ENCODE measurements at regions not wholly inside any gene's neighbourhood (a gene's known extent, or its start where the extent isn't known, plus 50 kb on each side); places are given as distances from the start of the nearest gene placed in this dataset.

DNA sequence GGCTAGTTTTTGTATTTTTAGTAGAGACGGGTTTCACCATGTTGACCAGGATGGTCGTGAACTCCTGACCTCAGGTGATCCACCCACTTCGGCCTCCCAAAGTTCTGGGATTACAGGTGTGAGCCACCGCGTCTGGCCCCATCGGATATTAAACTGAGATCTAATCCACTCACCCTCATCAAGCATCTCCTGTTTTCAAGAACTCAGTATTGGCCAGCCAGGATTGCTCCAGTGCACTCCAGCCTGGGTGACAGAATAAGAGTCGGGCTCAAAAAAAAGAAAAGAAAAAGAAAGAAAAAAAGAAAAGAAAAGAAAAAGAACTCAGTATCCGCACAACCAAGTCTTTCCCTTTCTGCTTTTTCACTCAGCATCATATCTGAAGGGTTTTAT is 167.6 kb downstream of the OR13H1 start:
- TF ChIP-seq, protein P1, sequence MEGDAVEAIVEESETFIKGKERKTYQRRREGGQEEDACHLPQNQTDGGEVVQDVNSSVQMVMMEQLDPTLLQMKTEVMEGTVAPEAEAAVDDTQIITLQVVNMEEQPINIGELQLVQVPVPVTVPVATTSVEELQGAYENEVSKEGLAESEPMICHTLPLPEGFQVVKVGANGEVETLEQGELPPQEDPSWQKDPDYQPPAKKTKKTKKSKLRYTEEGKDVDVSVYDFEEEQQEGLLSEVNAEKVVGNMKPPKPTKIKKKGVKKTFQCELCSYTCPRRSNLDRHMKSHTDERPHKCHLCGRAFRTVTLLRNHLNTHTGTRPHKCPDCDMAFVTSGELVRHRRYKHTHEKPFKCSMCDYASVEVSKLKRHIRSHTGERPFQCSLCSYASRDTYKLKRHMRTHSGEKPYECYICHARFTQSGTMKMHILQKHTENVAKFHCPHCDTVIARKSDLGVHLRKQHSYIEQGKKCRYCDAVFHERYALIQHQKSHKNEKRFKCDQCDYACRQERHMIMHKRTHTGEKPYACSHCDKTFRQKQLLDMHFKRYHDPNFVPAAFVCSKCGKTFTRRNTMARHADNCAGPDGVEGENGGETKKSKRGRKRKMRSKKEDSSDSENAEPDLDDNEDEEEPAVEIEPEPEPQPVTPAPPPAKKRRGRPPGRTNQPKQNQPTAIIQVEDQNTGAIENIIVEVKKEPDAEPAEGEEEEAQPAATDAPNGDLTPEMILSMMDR (IDR thresholded peaks at IDR 0.05), result no peak
- no peak for TF ChIP-seq POLR2AphosphoS5 (IDR thresholded peaks at IDR 0.05)

All from suprapubic skin (tissue), 3 donors.